Heart left ventricle (tissue), 13 donors: ENCODE measurements at regions not wholly inside any gene's neighbourhood (a gene's known extent, or its start where the extent isn't known, plus 50 kb on each side); places are given as distances from the start of the nearest gene placed in this dataset.

Source experiments
- CTCF ChIP-seq, 12 donors: fragments of 200-600 bp; sonication (generic) in 4 of 12; IDR thresholded peaks; one replicate each; pipeline versions ENCODE4 v1.5.0 to v1.8.0; 2018 to 2022; ENCODE audit warnings: antibody characterized with exemption in 12 of 12, mild to moderate bottlenecking in 5 of 12
- POLR2A ChIP-seq, 2 donors: fragments of 450-650 bp; IDR thresholded peaks; one replicate each; pipeline ENCODE4 v1.6.1; 2017; ENCODE audit warnings: antibody characterized with exemption in 2 of 2, mild to moderate bottlenecking in 2 of 2, moderate library complexity in 2 of 2
- donor health status: ischemic (EF 13 %, LVEDD 7.1; RV severe dilation, severe dysfunction).
- donor health status: DM: no; HTN: yes; CAD: no.
- donor health status: DM: no; HTN: no; CAD: no.
- donor health status: ischemic (EF 25% LVEDD 6.9; RV normal size, moderate dysfunction).
- donor health status: ischemic (EF 25% LVEDD 5.7; RV mildly dilated, moderate dysfunction).
- donor health status: ischemic (EF 35%, LVEDD 5.7; RV mildly dilated, moderate dysfunction).
- donor health status: nonischemic (EF 11% LVEDD 7.7; RV severe dilation, severe dysfunction).
- donor health status: DM: yes; HTN: yes; CAD: no.
- donor health status: PGD.
- donor health status: ischemic (EF 29% LVEDD 5.4; RV normal size, mild dysfunction).
- donor health status: nonischemic (EF 23%, LVEDD 6.1; RV moderate dilation, normal function).

- TF ChIP-seq CTCF (IDR thresholded peaks at IDR 0.05): no peak
- TF ChIP-seq POLR2A (IDR thresholded peaks at IDR 0.05): no peak
These were observed 153.1 kb upstream of the FGGY start for GRCh38 chr1:59143811-59144210.
